GM21723 (cell line): ENCODE measurements at regions not wholly inside any gene's neighbourhood (a gene's known extent, or its start where the extent isn't known, plus 50 kb on each side); places are given as distances from the start of the nearest gene placed in this dataset.
"Not testable (repeated sequence)": the region's sequence is repeated elsewhere in the genome, so short reads cannot be mapped to it uniquely, and the experiment has no call there.

Experiments
- ATAC-seq: cut with Tn5 transposase; IDR thresholded peaks from one replicate; pipeline ENCODE4 v1.9.1; 2021; ENCODE audit warnings: mild to moderate bottlenecking, moderate library complexity; ENCODE audit not compliant: unreplicated experiment

GRCh38 chr2:87476223-87476872 lies 271.5 kb upstream of the PLGLB2 start:
- ATAC-seq = not testable (repeated sequence)

- ATAC-seq = not testable (repeated sequence)
These were observed 271.0 kb upstream of the PLGLB2 start for GRCh38 chr2:87476936-87477335.

GRCh38 chr2:87477669-87478428 lies 270.0 kb upstream of the PLGLB2 start:
- not testable (repeated sequence) for ATAC-seq

GRCh38 chr2:87478911-87479310 lies 269.0 kb upstream of the PLGLB2 start:
- not testable (repeated sequence) for ATAC-seq

- not testable (repeated sequence) for ATAC-seq
These were observed 264.7 kb upstream of the PLGLB2 start for GRCh38 chr2:87483093-87483680.

- not testable (repeated sequence) for ATAC-seq
These were observed 263.5 kb upstream of the PLGLB2 start for GRCh38 chr2:87484363-87484762.

GRCh38 chr2:87485455-87485854 lies 262.4 kb upstream of the PLGLB2 start:
- peak; percentile 2 for ATAC-seq

GRCh38 chr2:87485884-87486283 lies 262.0 kb upstream of the PLGLB2 start:
- ATAC-seq = peak; percentile 91

GRCh38 chr2:87486413-87486812 lies 261.5 kb upstream of the PLGLB2 start:
- peak; percentile 4 for ATAC-seq

GRCh38 chr2:87488021-87488420 lies 259.9 kb upstream of the PLGLB2 start:
- not testable (repeated sequence) for ATAC-seq

GRCh38 chr2:87488991-87489390 lies 258.9 kb upstream of the PLGLB2 start:
- not testable (repeated sequence) for ATAC-seq

- ATAC-seq = not testable (repeated sequence)
These were observed 253.0 kb upstream of the PLGLB2 start for GRCh38 chr2:87494846-87495245.

- ATAC-seq = not testable (repeated sequence)
These were observed 252.4 kb upstream of the PLGLB2 start for GRCh38 chr2:87495455-87495854.

GRCh38 chr2:87496036-87497006 lies 251.6 kb upstream of the PLGLB2 start:
- peak; percentile 88 for ATAC-seq

- ATAC-seq = not testable (repeated sequence)
These were observed 250.8 kb upstream of the PLGLB2 start for GRCh38 chr2:87497135-87497534.

GRCh38 chr2:87497700-87498099 lies 250.2 kb upstream of the PLGLB2 start:
- not testable (repeated sequence) for ATAC-seq

- ATAC-seq = peak; percentile 73
These were observed 249.6 kb upstream of the PLGLB2 start for GRCh38 chr2:87498169-87498853.

GRCh38 chr2:87498854-87499238 lies 249.0 kb upstream of the PLGLB2 start:
- not testable (repeated sequence) for ATAC-seq

- ATAC-seq = not testable (repeated sequence)
These were observed 248.0 kb upstream of the PLGLB2 start for GRCh38 chr2:87499860-87500259.

GRCh38 chr2:87500421-87500820 lies 247.5 kb upstream of the PLGLB2 start:
- ATAC-seq = not testable (repeated sequence)
